Endothelial cell of umbilical vein (primary cell): ENCODE measurements at regions not wholly inside any gene's neighbourhood (a gene's known extent, or its start where the extent isn't known, plus 50 kb on each side); places are given as distances from the start of the nearest gene placed in this dataset.

Experiments
- BruUV-seq: library from RNA; stranded (reverse); fragments of 400-500 nt; replicated peaks from 2 replicates; lab custom pipeline; 2021; lab: Mats Ljungman, UMichigan
- CTCF ChIA-PET: fragments of 300-600, 350-600 bp; sonication (Branson Sonifier 250); formaldehyde crosslinking; loops from one replicate; lab custom pipeline; 2021; ENCODE audit warnings: antibody characterized with exemption, inconsistent platforms; lab: Charles Lee
- POLR2A ChIA-PET: fragments of 300-600, 350-600 bp; sonication (Branson Sonifier 250); formaldehyde crosslinking; loops from one replicate; lab custom pipeline; 2021; ENCODE audit warnings: antibody characterized with exemption, inconsistent platforms; lab: Charles Lee
- DNase-seq: peaks from one replicate; pipeline ENCODE4 v3.0.0-alpha.2; 2011; ENCODE audit warnings: low read depth, low spot score
- FAIRE-seq: peaks from 2 replicates; lab custom pipeline; 2011; peaks lifted over from hg19 to GRCh38; lab: Jason Lieb, UNC
- H2AFZ ChIP-seq: 2 replicates; pipeline ENCODE4 v1.6.0; 2012; ENCODE audit warnings: low read depth, low read length, control low read depth, inconsistent platforms
- H3K27ac ChIP-seq: 2 replicates; pipeline ENCODE4 v1.5.1; 2011; ENCODE audit warnings: low read depth, mild to moderate bottlenecking, control low read depth, low read length, moderate library complexity; ENCODE audit not compliant: insufficient read depth
- H3K27me3 ChIP-seq, 2 experiments: 2 replicates each; pipeline versions ENCODE4 v1.6.0 to v1.6.1; 2011; ENCODE audit warnings: low read length in 2 of 2, mixed read lengths in 1 of 2; ENCODE audit not compliant: control insufficient read depth in 2 of 2, insufficient read depth in 2 of 2
- H3K36me3 ChIP-seq, 2 experiments: 2 replicates in 1 of 2; 3 replicates in 1 of 2; pipeline ENCODE4 v1.5.1; 2011; ENCODE audit warnings: low read length in 2 of 2, mild to moderate bottlenecking in 1 of 2, moderate library complexity in 1 of 2; ENCODE audit not compliant: control insufficient read depth in 2 of 2, insufficient read depth in 2 of 2; ENCODE audit errors: extremely low read depth in 1 of 2
- H3K4me1 ChIP-seq: 3 replicates; pipeline ENCODE4 v1.5.1; 2011; ENCODE audit warnings: mild to moderate bottlenecking, low read length; ENCODE audit not compliant: control insufficient read depth, insufficient read depth; ENCODE audit errors: extremely low read depth
- H3K4me2 ChIP-seq: 2 replicates; pipeline ENCODE4 v1.6.1; 2011; ENCODE audit warnings: low read length, control low read depth, mixed read lengths; ENCODE audit not compliant: insufficient read depth
- H3K4me3 ChIP-seq, 3 experiments: fragments of 200-600 bp in 1 of 3; sonication (generic), shearing (Covaris generic) in 1 of 3; replicated peaks in 1 of 3; 2 replicates each; pipeline ENCODE4 v1.5.1; 2011 to 2016; ENCODE audit warnings: control low read depth in 3 of 3, low read length in 3 of 3, mild to moderate bottlenecking in 2 of 3, inconsistent platforms in 1 of 3, low read depth in 1 of 3, moderate library complexity in 1 of 3; ENCODE audit not compliant: insufficient read depth in 1 of 3
- H3K79me2 ChIP-seq: 2 replicates; pipeline ENCODE4 v1.6.0; 2012; ENCODE audit warnings: low read length, inconsistent platforms; ENCODE audit not compliant: control insufficient read depth, insufficient read depth
- H3K9ac ChIP-seq: replicated peaks from 2 replicates; pipeline ENCODE3; 2011; ENCODE audit warnings: low read length, control low read depth; ENCODE audit not compliant: insufficient read depth; ENCODE audit errors: extremely low read depth
- H3K9me1 ChIP-seq: replicated peaks from 3 replicates; pipeline ENCODE4 v1.6.0; 2011; ENCODE audit warnings: mild to moderate bottlenecking, low read length; ENCODE audit not compliant: control insufficient read depth, insufficient read depth; ENCODE audit errors: extremely low read depth
- H3K9me3 ChIP-seq: replicated peaks from 2 replicates; pipeline ENCODE4 v1.5.1; 2012; ENCODE audit warnings: low read length, inconsistent platforms; ENCODE audit not compliant: control insufficient read depth, insufficient read depth
- H4K20me1 ChIP-seq: replicated peaks from 2 replicates; pipeline ENCODE3; 2011; ENCODE audit warnings: mild to moderate bottlenecking, low read length; ENCODE audit not compliant: control insufficient read depth, insufficient read depth; ENCODE audit errors: extremely low read depth
- EZH2 ChIP-seq: IDR thresholded peaks from 2 replicates; pipeline ENCODE4 v1.6.1; 2012; ENCODE audit warnings: borderline replicate concordance, low read depth, mild to moderate bottlenecking, moderate library complexity, low read length, inconsistent platforms; ENCODE audit not compliant: severe bottlenecking
- FOS ChIP-seq: IDR thresholded peaks from 2 replicates; pipeline ENCODE4 v1.6.1; 2011; ENCODE audit warnings: mild to moderate bottlenecking, low read length, moderate library complexity, borderline replicate concordance; ENCODE audit not compliant: insufficient read depth
- GATA2 ChIP-seq: IDR thresholded peaks from 2 replicates; pipeline ENCODE4 v1.7.0; 2011; ENCODE audit warnings: low read depth, mild to moderate bottlenecking, moderate library complexity, mixed read lengths, low read length; ENCODE audit not compliant: insufficient read length, insufficient read depth
- JUN ChIP-seq: IDR thresholded peaks from 2 replicates; pipeline ENCODE4 v1.6.1; 2011; ENCODE audit warnings: borderline replicate concordance, low read depth; ENCODE audit not compliant: insufficient read length, insufficient read depth
- MAX ChIP-seq: IDR thresholded peaks from 2 replicates; pipeline ENCODE4 v1.6.1; 2011; ENCODE audit not compliant: insufficient read depth, insufficient read length
- MYC ChIP-seq: IDR thresholded peaks from one replicate; pipeline ENCODE4 v1.6.1; 2011; ENCODE audit warnings: mild to moderate bottlenecking, low read depth, low read length
- POLR2A ChIP-seq: IDR thresholded peaks from 2 replicates; pipeline ENCODE4 v1.6.1; 2012; ENCODE audit warnings: low read depth, mild to moderate bottlenecking, control low read depth, low read length
- POLR2AphosphoS5 ChIP-seq: IDR thresholded peaks from 2 replicates; pipeline ENCODE4 v1.6.1; 2012; ENCODE audit warnings: low read depth, mild to moderate bottlenecking, control low read depth, low read length, moderate library complexity; ENCODE audit not compliant: insufficient read depth
- dilution Hi-C: fragments of 300-500 bp; cut with MboI; formaldehyde crosslinking; loops from one replicate; pipeline ENCODE4 v1.15.0; 2019; ENCODE audit warnings: low sequenced_read_pairs; ENCODE audit not compliant: extremely low pct_ligation_motif_present
- intact Hi-C: fragments of 100-400 bp; cut with micrococcal nuclease; formaldehyde crosslinking; loops from one replicate; pipeline ENCODE4 v1.10.0; 2022
- TF ChIP-seq, protein P1 (sequence below), 2 donors: IDR thresholded peaks; 1 replicate in 1 of 2; 2 replicates in 1 of 2; pipeline ENCODE4 v1.5.1; 2011; ENCODE audit warnings: low read length in 2 of 2, mild to moderate bottlenecking in 2 of 2, moderate library complexity in 2 of 2, control low read depth in 1 of 2, inconsistent platforms in 1 of 2, low read depth in 1 of 2; ENCODE audit not compliant: insufficient read depth in 1 of 2; ENCODE audit errors: extremely low read depth in 1 of 2

DNA sequence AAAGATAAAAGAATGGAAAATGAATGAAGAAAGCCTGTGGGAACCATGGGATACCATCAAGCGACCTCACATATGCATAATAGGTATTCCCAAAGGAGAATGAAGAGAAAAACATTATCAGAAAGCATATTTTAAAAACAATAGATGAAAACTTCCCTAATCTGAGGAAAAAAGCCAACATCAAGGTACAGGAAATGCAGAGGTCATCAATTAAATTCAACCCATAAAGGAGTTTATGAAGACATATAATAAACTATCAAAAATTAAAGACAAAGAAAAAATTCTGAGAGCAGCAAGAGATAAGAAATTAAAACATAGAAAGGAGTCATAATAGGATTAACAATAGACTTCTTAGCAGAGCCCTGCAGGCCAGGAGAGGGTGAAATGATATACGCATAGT, 397.5 kb downstream of the GPM6A start:
- dilution Hi-C loops = no loop called here
- DNase-seq (no peak), FAIRE-seq (no peak)
- no peak for TF ChIP-seq EZH2
- TF ChIP-seq, protein P1, sequence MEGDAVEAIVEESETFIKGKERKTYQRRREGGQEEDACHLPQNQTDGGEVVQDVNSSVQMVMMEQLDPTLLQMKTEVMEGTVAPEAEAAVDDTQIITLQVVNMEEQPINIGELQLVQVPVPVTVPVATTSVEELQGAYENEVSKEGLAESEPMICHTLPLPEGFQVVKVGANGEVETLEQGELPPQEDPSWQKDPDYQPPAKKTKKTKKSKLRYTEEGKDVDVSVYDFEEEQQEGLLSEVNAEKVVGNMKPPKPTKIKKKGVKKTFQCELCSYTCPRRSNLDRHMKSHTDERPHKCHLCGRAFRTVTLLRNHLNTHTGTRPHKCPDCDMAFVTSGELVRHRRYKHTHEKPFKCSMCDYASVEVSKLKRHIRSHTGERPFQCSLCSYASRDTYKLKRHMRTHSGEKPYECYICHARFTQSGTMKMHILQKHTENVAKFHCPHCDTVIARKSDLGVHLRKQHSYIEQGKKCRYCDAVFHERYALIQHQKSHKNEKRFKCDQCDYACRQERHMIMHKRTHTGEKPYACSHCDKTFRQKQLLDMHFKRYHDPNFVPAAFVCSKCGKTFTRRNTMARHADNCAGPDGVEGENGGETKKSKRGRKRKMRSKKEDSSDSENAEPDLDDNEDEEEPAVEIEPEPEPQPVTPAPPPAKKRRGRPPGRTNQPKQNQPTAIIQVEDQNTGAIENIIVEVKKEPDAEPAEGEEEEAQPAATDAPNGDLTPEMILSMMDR (IDR thresholded peaks at IDR 0.05; ENCODE audit: extremely low read depth in 1 of 2, insufficient read depth in 1 of 2, low read depth in 1 of 2, low read length in 2 of 2) = no peak
- no peak for TF ChIP-seq FOS
- no peak for TF ChIP-seq GATA2
- no peak for TF ChIP-seq POLR2A
- TF ChIP-seq MAX = no peak
- no peaks in the 10 kb centered on the region for H3K27me3 ChIP-seq
- POLR2A ChIA-PET = no interaction called here
- no peak overlapping the region for H3K27ac ChIP-seq
- H3K4me2 ChIP-seq = no peak overlapping the region
- H4K20me1 ChIP-seq = no peaks in the 10 kb centered on the region
- H3K4me1 ChIP-seq = no peaks in the 10 kb centered on the region
- H3K36me3 ChIP-seq = no peaks in the 10 kb centered on the region
- BruUV-seq = no TSS peak
- CTCF ChIA-PET = no interaction called here
- no peaks in the 10 kb centered on the region for H3K79me2 ChIP-seq
- no peak overlapping the region for H3K4me3 ChIP-seq
- intact Hi-C loops = no loop called here
- no peak overlapping the region for H2AFZ ChIP-seq
- no peaks in the 10 kb centered on the region for H3K9me1 ChIP-seq
- no peak overlapping the region for H3K9ac ChIP-seq
- H3K9me3 ChIP-seq = no peaks in the 10 kb centered on the region

GRCh38 chr4:175418516-175418915, 393.5 kb downstream of the GPM6A start:
- TF ChIP-seq JUN (no peak), MYC (no peak), POLR2AphosphoS5 (no peak)
- TF ChIP-seq, protein P1 (IDR thresholded peaks at IDR 0.05; ENCODE audit: extremely low read depth in 1 of 2, insufficient read depth in 1 of 2, low read depth in 1 of 2, low read length in 2 of 2) = no peak
- no peak overlapping the region for H3K4me2 ChIP-seq
- no peak overlapping the region for H3K27ac ChIP-seq
- CTCF ChIA-PET = no interaction called here
- dilution Hi-C loops (no loop called here), intact Hi-C loops (no loop called here)
- H3K4me3 ChIP-seq = no peak overlapping the region
- H3K36me3 ChIP-seq = no peaks in the 10 kb centered on the region
- FAIRE-seq (no peak), DNase-seq (no peak)
- H3K27me3 ChIP-seq = no peaks in the 10 kb centered on the region
- BruUV-seq = no TSS peak
- H3K4me1 ChIP-seq = no peaks in the 10 kb centered on the region
- POLR2A ChIA-PET = no interaction called here
- H3K9me1 ChIP-seq = no peaks in the 10 kb centered on the region
- H3K9ac ChIP-seq = no peak overlapping the region
- H4K20me1 ChIP-seq = no peaks in the 10 kb centered on the region
- H2AFZ ChIP-seq = no peak overlapping the region
- no peaks in the 10 kb centered on the region for H3K79me2 ChIP-seq
- H3K9me3 ChIP-seq = no peaks in the 10 kb centered on the region
